Mammary epithelial cell (primary cell): ENCODE measurements at regions not wholly inside any gene's neighbourhood (a gene's known extent, or its start where the extent isn't known, plus 50 kb on each side); places are given as distances from the start of the nearest gene placed in this dataset.

Experiments used
- CTCF ChIP-seq, 2 donors: IDR thresholded peaks in 1 of 2; conservative IDR thresholded peaks in 1 of 2; 2 replicates each; pipeline ENCODE4 v1.5.1; 2011 to 2012; ENCODE audit warnings: inconsistent platforms in 2 of 2, low read length in 2 of 2, mild to moderate bottlenecking in 2 of 2, control low read depth in 1 of 2, low read depth in 1 of 2; ENCODE audit not compliant: insufficient read depth in 1 of 2; ENCODE audit errors: extremely low read depth in 1 of 2
- EZH2 ChIP-seq: IDR thresholded peaks from 2 replicates; pipeline ENCODE4 v1.6.1; 2012; ENCODE audit warnings: low read length, inconsistent platforms, borderline replicate concordance

DNA sequence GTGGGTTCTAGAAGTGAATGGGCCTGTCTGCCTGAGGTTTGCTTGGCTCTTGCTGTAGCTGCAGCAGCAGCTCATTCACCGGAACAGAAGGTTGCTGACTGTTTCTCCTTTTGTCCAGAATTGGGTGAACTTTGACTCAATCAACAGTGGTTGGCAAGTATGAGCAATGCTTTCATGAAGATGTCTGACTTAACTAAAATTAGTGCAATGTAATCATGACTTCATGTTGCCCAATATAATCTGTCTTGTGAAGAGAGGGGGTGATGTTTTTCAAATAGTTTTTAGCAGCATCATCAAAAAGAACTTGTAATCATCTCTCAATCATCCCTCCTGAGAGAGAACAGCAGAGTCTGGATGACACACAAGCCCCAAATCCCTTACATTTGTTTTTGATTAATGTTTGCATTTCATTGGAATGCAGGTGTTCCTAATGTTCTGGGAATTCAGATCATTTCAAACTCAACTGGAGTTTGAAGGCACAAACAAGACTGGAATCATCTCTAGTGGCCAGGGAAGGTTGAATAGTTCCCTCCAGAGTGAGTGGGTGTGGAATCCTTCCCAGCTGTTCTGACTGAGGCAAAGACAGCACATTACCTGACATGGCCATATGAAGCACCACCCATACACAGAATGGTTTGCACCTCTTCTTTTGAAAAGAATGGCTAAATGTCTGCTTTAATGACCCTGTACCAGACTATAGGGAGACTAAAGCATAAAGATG lies 82.9 kb downstream of the HLX start:
- TF ChIP-seq CTCF (conservative IDR thresholded peaks at IDR 0.05 in 1 of 2, IDR thresholded peaks at IDR 0.05 in 1 of 2; ENCODE audit: extremely low read depth in 1 of 2, insufficient read depth in 1 of 2, low read depth in 1 of 2, low read length in 2 of 2) (no peak), EZH2 (no peak)
